ENCODE measurements at regions not wholly inside any gene's neighbourhood (a gene's known extent, or its start where the extent isn't known, plus 50 kb on each side); places are given as distances from the start of the nearest gene placed in this dataset.

- H3K27ac ChIP-seq (ENCODE audit: extremely low read depth, low read depth, low read length): no peak overlapping the region
- H3K4me3 ChIP-seq (ENCODE audit: low read depth, low read length): no peak overlapping the region
- no peaks in the 10 kb centered on the region for H3K36me3 ChIP-seq (ENCODE audit: control insufficient read depth in 2 of 2, insufficient read depth in 1 of 2, low read length in 2 of 2)
- no peaks in the 10 kb centered on the region for H3K4me1 ChIP-seq (ENCODE audit: control insufficient read depth, insufficient read depth, low read length)
- CTCF ChIA-PET: no interaction called here
- POLR2A ChIA-PET: no interaction called here
- H3K9me3 ChIP-seq (ENCODE audit: control insufficient read depth, insufficient read depth, low read depth, low read length): no peaks in the 10 kb centered on the region
- TF ChIP-seq ZNF114 (tag by site-specific recombination; IDR thresholded peaks at IDR 0.05): no peak
- TF ChIP-seq, protein P1, sequence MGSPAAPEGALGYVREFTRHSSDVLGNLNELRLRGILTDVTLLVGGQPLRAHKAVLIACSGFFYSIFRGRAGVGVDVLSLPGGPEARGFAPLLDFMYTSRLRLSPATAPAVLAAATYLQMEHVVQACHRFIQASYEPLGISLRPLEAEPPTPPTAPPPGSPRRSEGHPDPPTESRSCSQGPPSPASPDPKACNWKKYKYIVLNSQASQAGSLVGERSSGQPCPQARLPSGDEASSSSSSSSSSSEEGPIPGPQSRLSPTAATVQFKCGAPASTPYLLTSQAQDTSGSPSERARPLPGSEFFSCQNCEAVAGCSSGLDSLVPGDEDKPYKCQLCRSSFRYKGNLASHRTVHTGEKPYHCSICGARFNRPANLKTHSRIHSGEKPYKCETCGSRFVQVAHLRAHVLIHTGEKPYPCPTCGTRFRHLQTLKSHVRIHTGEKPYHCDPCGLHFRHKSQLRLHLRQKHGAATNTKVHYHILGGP (tag by site-specific recombination; IDR thresholded peaks at IDR 0.05): no peak
- no peak for TF ChIP-seq WT1 (tag by site-specific recombination; IDR thresholded peaks at IDR 0.05)
- no peak for TF ChIP-seq ZNF610 (tag by site-specific recombination; IDR thresholded peaks at IDR 0.05; ENCODE audit: borderline replicate concordance)
- TF ChIP-seq REPIN1 (tag by site-specific recombination; IDR thresholded peaks at IDR 0.05; ENCODE audit: low read depth): no peak
- TF ChIP-seq, protein P2, sequence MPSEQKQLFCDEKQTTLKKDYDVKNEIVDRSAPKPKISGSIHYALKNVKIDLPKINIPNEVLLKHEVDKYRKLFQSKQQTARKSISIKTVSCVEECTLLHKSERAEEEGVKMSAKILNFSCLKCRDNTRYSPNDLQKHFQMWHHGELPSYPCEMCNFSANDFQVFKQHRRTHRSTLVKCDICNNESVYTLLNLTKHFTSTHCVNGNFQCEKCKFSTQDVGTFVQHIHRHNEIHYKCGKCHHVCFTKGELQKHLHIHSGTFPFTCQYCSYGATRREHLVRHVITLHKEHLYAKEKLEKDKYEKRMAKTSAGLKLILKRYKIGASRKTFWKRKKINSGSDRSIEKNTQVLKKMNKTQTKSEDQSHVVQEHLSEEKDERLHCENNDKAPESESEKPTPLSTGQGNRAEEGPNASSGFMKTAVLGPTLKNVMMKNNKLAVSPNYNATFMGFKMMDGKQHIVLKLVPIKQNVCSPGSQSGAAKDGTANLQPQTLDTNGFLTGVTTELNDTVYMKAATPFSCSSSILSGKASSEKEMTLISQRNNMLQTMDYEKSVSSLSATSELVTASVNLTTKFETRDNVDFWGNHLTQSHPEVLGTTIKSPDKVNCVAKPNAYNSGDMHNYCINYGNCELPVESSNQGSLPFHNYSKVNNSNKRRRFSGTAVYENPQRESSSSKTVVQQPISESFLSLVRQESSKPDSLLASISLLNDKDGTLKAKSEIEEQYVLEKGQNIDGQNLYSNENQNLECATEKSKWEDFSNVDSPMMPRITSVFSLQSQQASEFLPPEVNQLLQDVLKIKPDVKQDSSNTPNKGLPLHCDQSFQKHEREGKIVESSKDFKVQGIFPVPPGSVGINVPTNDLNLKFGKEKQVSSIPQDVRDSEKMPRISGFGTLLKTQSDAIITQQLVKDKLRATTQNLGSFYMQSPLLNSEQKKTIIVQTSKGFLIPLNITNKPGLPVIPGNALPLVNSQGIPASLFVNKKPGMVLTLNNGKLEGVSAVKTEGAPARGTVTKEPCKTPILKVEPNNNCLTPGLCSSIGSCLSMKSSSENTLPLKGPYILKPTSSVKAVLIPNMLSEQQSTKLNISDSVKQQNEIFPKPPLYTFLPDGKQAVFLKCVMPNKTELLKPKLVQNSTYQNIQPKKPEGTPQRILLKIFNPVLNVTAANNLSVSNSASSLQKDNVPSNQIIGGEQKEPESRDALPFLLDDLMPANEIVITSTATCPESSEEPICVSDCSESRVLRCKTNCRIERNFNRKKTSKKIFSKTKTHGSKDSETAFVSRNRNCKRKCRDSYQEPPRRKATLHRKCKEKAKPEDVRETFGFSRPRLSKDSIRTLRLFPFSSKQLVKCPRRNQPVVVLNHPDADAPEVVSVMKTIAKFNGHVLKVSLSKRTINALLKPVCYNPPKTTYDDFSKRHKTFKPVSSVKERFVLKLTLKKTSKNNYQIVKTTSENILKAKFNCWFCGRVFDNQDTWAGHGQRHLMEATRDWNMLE (tag by site-specific recombination; conservative IDR thresholded peaks at IDR 0.05; ENCODE audit: low read depth): no peak
- TF ChIP-seq PRDM4 (tag by site-specific recombination; IDR thresholded peaks at IDR 0.05): no peak
- TF ChIP-seq ZNF146 (tag by site-specific recombination; IDR thresholded peaks at IDR 0.05): no peak
- no peak for TF ChIP-seq ZNF157 (tag by site-specific recombination; IDR thresholded peaks at IDR 0.05)
- TF ChIP-seq ZNF768 (tag by site-specific recombination; IDR thresholded peaks at IDR 0.05): no peak
Observed at GRCh38 chr5:127228540-127229184, 61.9 kb upstream of the MEGF10 start.

- no peaks in the 10 kb centered on the region for H3K36me3 ChIP-seq (ENCODE audit: control insufficient read depth in 2 of 2, insufficient read depth in 1 of 2, low read length in 2 of 2)
- no peak overlapping the region for H3K4me3 ChIP-seq (ENCODE audit: low read depth, low read length)
- H3K27ac ChIP-seq (ENCODE audit: extremely low read depth, low read depth, low read length): no peak overlapping the region
- TF ChIP-seq ZNF677 (tag by site-specific recombination; IDR thresholded peaks at IDR 0.05) (no peak), BCL11B (tag by site-specific recombination; IDR thresholded peaks at IDR 0.05; ENCODE audit: low read depth) (no peak), ZNF148 (tag by site-specific recombination; IDR thresholded peaks at IDR 0.05; ENCODE audit: borderline replicate concordance) (no peak), ZBTB48 (tag by site-specific recombination; IDR thresholded peaks at IDR 0.05) (no peak), ZNF433 (tag by site-specific recombination; IDR thresholded peaks at IDR 0.05; ENCODE audit: low read depth) (no peak), ZFP37 (tag by site-specific recombination; IDR thresholded peaks at IDR 0.05) (no peak)
- TF ChIP-seq, protein P3, sequence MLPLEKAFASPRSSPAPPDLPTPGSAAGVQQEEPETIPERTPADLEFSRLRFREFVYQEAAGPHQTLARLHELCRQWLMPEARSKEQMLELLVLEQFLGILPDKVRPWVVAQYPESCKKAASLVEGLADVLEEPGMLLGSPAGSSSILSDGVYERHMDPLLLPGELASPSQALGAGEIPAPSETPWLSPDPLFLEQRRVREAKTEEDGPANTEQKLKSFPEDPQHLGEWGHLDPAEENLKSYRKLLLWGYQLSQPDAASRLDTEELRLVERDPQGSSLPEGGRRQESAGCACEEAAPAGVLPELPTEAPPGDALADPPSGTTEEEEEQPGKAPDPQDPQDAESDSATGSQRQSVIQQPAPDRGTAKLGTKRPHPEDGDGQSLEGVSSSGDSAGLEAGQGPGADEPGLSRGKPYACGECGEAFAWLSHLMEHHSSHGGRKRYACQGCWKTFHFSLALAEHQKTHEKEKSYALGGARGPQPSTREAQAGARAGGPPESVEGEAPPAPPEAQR (tag by site-specific recombination; IDR thresholded peaks at IDR 0.05): no peak
- H3K4me1 ChIP-seq (ENCODE audit: control insufficient read depth, insufficient read depth, low read length): no peaks in the 10 kb centered on the region
- ChIA-PET CTCF (no interaction called here), POLR2A (no interaction called here)
- no peaks in the 10 kb centered on the region for H3K9me3 ChIP-seq (ENCODE audit: control insufficient read depth, insufficient read depth, low read depth, low read length)
Observed at GRCh38 chr5:127229185-127229889, 61.3 kb upstream of the MEGF10 start.

Data from HEK293 (cell line).